PC-3 (cell line): ENCODE measurements at regions not wholly inside any gene's neighbourhood (a gene's known extent, or its start where the extent isn't known, plus 50 kb on each side); places are given as distances from the start of the nearest gene placed in this dataset.

Experiments
- ATAC-seq: fragments of 200-7000 bp; cut with Tn5 transposase; 2 replicates; pipeline ENCODE4 v1.9.1; 2020; ENCODE audit warnings: mild to moderate bottlenecking, moderate library complexity
- BruUV-seq: library from RNA; stranded (reverse); fragments of 400-500 nt; replicated peaks from 2 replicates; lab custom pipeline; 2021; lab: Mats Ljungman, UMichigan
- CTCF ChIA-PET: fragments of 300-600 bp; sonication (Branson Sonifier 250); formaldehyde crosslinking; loops from one replicate; lab custom pipeline; 2022; ENCODE audit warnings: antibody characterized with exemption; lab: Charles Lee
- POLR2A ChIA-PET: fragments of 300-600 bp; sonication (Branson Sonifier 250); formaldehyde crosslinking; loops from one replicate; lab custom pipeline; 2022; ENCODE audit warnings: antibody characterized with exemption; ENCODE audit not compliant: unreplicated experiment; lab: Charles Lee
- DNase-seq: peaks from one replicate; pipeline ENCODE4 v3.0.0-alpha.2; 2015
- H2AFZ ChIP-seq: fragments of 300-600 bp; sonication (generic); 2 replicates; pipeline ENCODE4 v1.6.0; 2016; ENCODE audit warnings: antibody characterized with exemption, low read length
- H3F3A ChIP-seq: fragments of 300-600 bp; sonication (generic); one replicate; pipeline ENCODE4 v1.6.0; 2017; ENCODE audit warnings: antibody characterized with exemption, low read length, control low read depth, mild to moderate bottlenecking; ENCODE audit not compliant: unreplicated experiment
- H3K27ac ChIP-seq: fragments of 300-600 bp; sonication (generic); 2 replicates; pipeline ENCODE4 v1.5.1; 2016; ENCODE audit warnings: mild to moderate bottlenecking, low read length
- H3K27me3 ChIP-seq: fragments of 300-600 bp; sonication (generic); 2 replicates; pipeline ENCODE4 v1.6.1; 2016; ENCODE audit warnings: low read length, mixed read lengths
- H3K36me3 ChIP-seq: fragments of 300-600 bp; sonication (generic); 2 replicates; pipeline ENCODE4 v1.6.1; 2016; ENCODE audit warnings: low read depth, mixed run types, low read length, mixed read lengths
- H3K4me1 ChIP-seq: fragments of 300-600 bp; sonication (generic); 2 replicates; pipeline ENCODE4 v1.5.1; 2016; ENCODE audit warnings: low read length; ENCODE audit not compliant: insufficient read depth
- H3K4me2 ChIP-seq: fragments of 300-600 bp; sonication (generic); 2 replicates; pipeline ENCODE4 v1.6.0; 2016; ENCODE audit warnings: low read length
- H3K4me3 ChIP-seq: fragments of 300-600 bp; sonication (generic); 2 replicates; pipeline ENCODE4 v1.5.1; 2016; ENCODE audit warnings: mild to moderate bottlenecking, low read length, mixed read lengths
- H3K79me2 ChIP-seq: fragments of 300-600 bp; sonication (generic); 2 replicates; pipeline ENCODE4 v1.6.1; 2017; ENCODE audit warnings: low read length, mixed read lengths
- H3K9ac ChIP-seq: fragments of 300-600 bp; sonication (generic); 2 replicates; pipeline ENCODE4 v1.6.0; 2016; ENCODE audit warnings: mild to moderate bottlenecking, low read length
- H3K9me2 ChIP-seq: fragments of 300-600 bp; sonication (generic); replicated peaks from 2 replicates; pipeline ENCODE4 v1.6.1; 2016; ENCODE audit warnings: mixed run types, low read length, mixed read lengths
- H3K9me3 ChIP-seq: fragments of 300-600 bp; sonication (generic); 2 replicates; pipeline ENCODE4 v1.6.1; 2016; ENCODE audit warnings: low read length, mixed read lengths
- H4K20me1 ChIP-seq: fragments of 300-600 bp; sonication (generic); 2 replicates; pipeline ENCODE4 v1.6.1; 2016; ENCODE audit warnings: low read length, mixed read lengths
- EZH2 ChIP-seq: fragments of 300-600 bp; sonication (generic); IDR thresholded peaks from one replicate; pipeline ENCODE4 v1.6.1; 2017; ENCODE audit warnings: antibody characterized with exemption, mild to moderate bottlenecking, low read length; ENCODE audit not compliant: unreplicated experiment
- EZH2phosphoT487 ChIP-seq: fragments of 300-600 bp; sonication (generic); IDR thresholded peaks from 2 replicates; pipeline ENCODE4 v1.6.1; 2018; ENCODE audit warnings: mild to moderate bottlenecking, antibody characterized with exemption, low read length, borderline replicate concordance
- intact Hi-C: fragments of 100-400 bp; cut with micrococcal nuclease; formaldehyde crosslinking; loops from 2 replicates; pipeline ENCODE4 v1.9.0; 2023
- TF ChIP-seq, protein P1 (sequence below): fragments of 300-600 bp; sonication (generic); conservative IDR thresholded peaks from 2 replicates; pipeline ENCODE4 v1.5.1; 2017; ENCODE audit warnings: antibody characterized with exemption, low read depth, mild to moderate bottlenecking, low read length

DNA sequence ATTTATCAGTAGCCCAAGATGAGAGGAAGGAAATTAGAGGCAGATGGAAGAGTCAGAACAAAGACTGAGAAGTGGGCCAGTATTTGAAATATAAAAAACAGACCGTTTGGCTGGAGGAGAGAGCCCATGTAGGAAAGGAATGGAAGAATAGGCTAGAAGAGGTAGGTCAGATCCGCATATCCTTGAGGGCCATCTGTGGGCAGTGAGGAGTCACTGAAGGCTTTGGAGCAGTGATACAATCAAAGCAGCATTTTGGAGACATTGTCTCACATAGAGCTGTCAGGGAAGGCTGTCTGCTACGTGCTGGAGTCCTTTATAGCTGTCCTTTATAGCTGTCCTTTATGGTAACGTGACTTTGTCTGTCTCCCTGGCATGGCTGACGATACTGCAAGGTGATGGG is 92.0 kb upstream of the VEPH1 start:
- TF ChIP-seq, protein P1, sequence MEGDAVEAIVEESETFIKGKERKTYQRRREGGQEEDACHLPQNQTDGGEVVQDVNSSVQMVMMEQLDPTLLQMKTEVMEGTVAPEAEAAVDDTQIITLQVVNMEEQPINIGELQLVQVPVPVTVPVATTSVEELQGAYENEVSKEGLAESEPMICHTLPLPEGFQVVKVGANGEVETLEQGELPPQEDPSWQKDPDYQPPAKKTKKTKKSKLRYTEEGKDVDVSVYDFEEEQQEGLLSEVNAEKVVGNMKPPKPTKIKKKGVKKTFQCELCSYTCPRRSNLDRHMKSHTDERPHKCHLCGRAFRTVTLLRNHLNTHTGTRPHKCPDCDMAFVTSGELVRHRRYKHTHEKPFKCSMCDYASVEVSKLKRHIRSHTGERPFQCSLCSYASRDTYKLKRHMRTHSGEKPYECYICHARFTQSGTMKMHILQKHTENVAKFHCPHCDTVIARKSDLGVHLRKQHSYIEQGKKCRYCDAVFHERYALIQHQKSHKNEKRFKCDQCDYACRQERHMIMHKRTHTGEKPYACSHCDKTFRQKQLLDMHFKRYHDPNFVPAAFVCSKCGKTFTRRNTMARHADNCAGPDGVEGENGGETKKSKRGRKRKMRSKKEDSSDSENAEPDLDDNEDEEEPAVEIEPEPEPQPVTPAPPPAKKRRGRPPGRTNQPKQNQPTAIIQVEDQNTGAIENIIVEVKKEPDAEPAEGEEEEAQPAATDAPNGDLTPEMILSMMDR, result no peak
- TF ChIP-seq EZH2 (no peak), EZH2phosphoT487 (no peak)
- Histone ChIP-seq H3K4me3 (no peak overlapping the region), H3K36me3 (no peaks in the 10 kb centered on the region), H3K9me3 (no peaks in the 10 kb centered on the region), H3K9me2 (no peaks in the 10 kb centered on the region), H3K27ac (no peak overlapping the region), H3K4me2 (no peak overlapping the region), H3K9ac (no peak overlapping the region), H3K27me3 (no peaks in the 10 kb centered on the region), H2AFZ (no peak overlapping the region), H3K4me1 (no peaks in the 10 kb centered on the region), H4K20me1 (no peaks in the 10 kb centered on the region), H3K79me2 (no peaks in the 10 kb centered on the region), H3F3A (no peaks in the 10 kb centered on the region)
- ChIA-PET CTCF (no interaction called here), POLR2A (no interaction called here)
- intact Hi-C loops, result no loop called here
- ATAC-seq, result no peak
- no peak for DNase-seq
- BruUV-seq, result no TSS peak

DNA sequence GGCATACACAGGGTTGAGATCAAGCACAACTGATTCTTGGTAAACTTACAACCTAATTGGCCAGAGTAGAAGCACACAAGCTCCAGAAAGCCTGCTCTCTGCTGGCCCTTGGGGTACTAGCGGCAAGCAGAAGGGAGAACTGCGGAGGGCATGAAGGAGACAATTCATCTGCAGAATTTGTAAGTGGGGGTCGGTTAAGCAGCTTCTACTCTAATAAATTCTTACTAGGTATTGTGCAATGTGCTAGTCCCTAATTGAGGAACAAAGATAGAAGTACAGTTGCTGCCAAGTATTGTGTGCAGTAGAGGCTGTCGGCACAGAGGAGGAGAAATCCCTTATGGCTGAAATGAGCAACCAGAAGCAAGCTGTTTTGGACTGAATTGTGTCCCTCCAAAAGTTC is 91.2 kb upstream of the VEPH1 start:
- no peak overlapping the region for H3K4me2 ChIP-seq
- no peaks in the 10 kb centered on the region for H4K20me1 ChIP-seq
- no TSS peak for BruUV-seq
- H3K36me3 ChIP-seq, result no peaks in the 10 kb centered on the region
- H3K9me3 ChIP-seq, result no peaks in the 10 kb centered on the region
- ATAC-seq, result no peak
- no peaks in the 10 kb centered on the region for H3K27me3 ChIP-seq
- POLR2A ChIA-PET, result no interaction called here
- TF ChIP-seq, protein P1, result no peak; the same call in 1 of the 2 replicates
- H2AFZ ChIP-seq, result no peak overlapping the region
- no peak overlapping the region for H3K9ac ChIP-seq
- H3K27ac ChIP-seq, result no peak overlapping the region
- CTCF ChIA-PET, result no interaction called here
- H3K4me1 ChIP-seq, result no peaks in the 10 kb centered on the region
- no peaks in the 10 kb centered on the region for H3K79me2 ChIP-seq
- H3F3A ChIP-seq, result no peaks in the 10 kb centered on the region
- no peaks in the 10 kb centered on the region for H3K9me2 ChIP-seq
- no peak overlapping the region for H3K4me3 ChIP-seq
- no peak for DNase-seq
- intact Hi-C loops, result no loop called here

DNA sequence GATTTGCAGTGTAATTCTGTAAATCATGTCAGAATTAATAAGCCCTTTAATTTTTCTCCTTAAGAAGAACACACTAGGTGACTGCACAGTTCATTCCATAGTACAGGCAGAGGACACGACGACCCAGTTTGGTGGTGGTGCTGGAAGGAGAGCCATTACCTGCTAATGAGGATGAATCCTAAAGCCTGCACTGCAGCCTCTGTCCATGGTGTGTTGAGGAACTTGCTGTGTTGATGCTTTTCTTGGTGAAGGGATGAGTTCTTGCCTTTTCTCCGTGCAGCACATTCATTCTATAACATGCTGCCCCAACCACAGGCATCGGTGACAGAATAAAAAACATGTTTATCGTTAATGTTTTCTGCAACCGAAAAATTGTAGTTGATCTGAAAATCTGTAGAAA is 89.6 kb upstream of the VEPH1 start:
- Histone ChIP-seq H3K27me3 (no peaks in the 10 kb centered on the region), H2AFZ (no peak overlapping the region), H3K9me3 (no peaks in the 10 kb centered on the region), H3K4me1 (no peaks in the 10 kb centered on the region), H3F3A (no peaks in the 10 kb centered on the region), H3K9me2 (no peaks in the 10 kb centered on the region), H3K4me3 (no peak overlapping the region), H3K27ac (no peak overlapping the region), H3K36me3 (no peaks in the 10 kb centered on the region), H3K4me2 (no peak overlapping the region), H4K20me1 (no peaks in the 10 kb centered on the region), H3K79me2 (no peaks in the 10 kb centered on the region), H3K9ac (no peak overlapping the region)
- ATAC-seq (no peak), DNase-seq (no peak)
- BruUV-seq, result no TSS peak
- ChIA-PET POLR2A (no interaction called here), CTCF (no interaction called here)
- TF ChIP-seq EZH2phosphoT487 (no peak), EZH2 (no peak)
- TF ChIP-seq, protein P1, result no peak
- intact Hi-C loops, result no loop called here
